Tongue (tissue), 1 donor: ENCODE measurements at regions not wholly inside any gene's neighbourhood (a gene's known extent, or its start where the extent isn't known, plus 50 kb on each side); places are given as distances from the start of the nearest gene placed in this dataset.

ENCODE experiments used
- DNase-seq: peaks from one replicate; pipeline ENCODE4 v3.0.0-alpha.2; 2015

GRCh38 chr5:3142261-3143027 is 391.0 kb upstream of the IRX2 start:
- DNase-seq = no peak

- no peak for DNase-seq
These were observed 388.6 kb upstream of the IRX2 start for GRCh38 chr5:3140117-3140516.

DNA sequence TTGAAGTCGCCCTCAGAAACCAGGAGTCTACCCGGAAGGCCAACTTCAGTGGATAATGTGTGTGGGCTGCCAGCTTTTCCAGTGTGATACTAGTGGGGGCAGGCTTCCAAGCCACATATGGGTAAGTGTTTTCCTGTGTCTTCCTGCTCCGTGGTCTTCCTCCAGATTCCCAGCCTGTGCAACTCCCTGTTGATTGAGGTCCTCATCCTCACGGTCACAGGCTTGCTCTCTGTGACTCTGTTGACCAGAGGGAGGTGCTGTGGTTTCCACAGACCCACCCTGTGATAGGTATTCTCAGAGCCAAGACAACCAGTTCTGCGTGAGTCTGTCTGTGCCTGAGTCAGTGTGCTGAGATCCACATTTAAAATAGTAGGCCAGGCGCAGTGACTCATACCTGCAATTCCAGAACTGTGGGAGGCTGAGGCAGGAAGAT is 388.0 kb upstream of the IRX2 start:
- DNase-seq = no peak

- no peak for DNase-seq
These were observed 379.7 kb upstream of the IRX2 start for GRCh38 chr5:3131161-3131560.

- DNase-seq = no peak
These were observed 377.8 kb upstream of the IRX2 start for GRCh38 chr5:3129252-3129651.

DNA sequence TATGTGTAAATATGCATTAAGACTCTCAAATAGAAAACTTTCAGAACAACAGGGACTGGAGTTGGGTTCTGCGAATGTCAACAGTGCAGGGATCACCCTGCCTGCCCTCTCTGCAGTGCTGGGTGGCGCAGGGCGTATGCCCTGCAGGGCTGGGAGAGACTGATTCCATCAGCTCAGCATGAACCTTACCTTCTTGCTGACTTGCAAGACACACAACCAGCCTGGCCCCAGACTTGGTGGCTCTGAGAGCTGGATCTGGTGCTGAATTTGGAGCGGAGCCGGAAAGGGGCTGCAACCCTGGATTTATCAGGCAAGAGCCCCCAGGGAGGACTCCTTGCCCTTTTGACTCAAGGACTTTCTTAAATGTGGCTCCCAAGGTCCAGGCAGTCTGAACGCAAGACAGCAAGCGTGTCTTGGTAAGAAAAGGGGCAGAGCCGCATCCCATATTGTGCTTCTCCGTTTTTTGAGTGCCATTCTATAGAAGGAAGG is 376.0 kb upstream of the IRX2 start:
- DNase-seq = no peak

- no peak for DNase-seq
These were observed 375.2 kb upstream of the IRX2 start for GRCh38 chr5:3126639-3127038.

DNA sequence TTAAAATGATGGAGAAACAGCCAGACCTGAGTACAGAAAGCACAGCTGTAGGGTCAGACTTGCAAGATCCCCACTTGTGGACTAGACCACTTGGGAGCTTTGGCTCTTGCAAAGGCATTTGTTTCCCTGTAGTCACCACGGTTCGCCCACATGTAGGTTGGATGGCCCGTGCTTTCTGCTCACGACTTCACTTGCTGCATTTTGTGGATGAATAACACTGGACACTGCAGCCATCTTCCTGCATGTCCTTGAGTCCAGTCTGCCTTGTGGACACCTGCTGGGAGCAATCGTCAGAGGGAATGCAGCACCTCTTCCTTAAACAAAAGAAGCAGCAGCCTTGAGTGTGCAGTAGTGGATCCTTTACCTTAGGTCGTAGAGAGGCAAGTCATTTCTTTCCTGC is 372.9 kb upstream of the IRX2 start:
- DNase-seq = no peak

- DNase-seq = no peak
These were observed 372.3 kb upstream of the IRX2 start for GRCh38 chr5:3123763-3124157.

DNA sequence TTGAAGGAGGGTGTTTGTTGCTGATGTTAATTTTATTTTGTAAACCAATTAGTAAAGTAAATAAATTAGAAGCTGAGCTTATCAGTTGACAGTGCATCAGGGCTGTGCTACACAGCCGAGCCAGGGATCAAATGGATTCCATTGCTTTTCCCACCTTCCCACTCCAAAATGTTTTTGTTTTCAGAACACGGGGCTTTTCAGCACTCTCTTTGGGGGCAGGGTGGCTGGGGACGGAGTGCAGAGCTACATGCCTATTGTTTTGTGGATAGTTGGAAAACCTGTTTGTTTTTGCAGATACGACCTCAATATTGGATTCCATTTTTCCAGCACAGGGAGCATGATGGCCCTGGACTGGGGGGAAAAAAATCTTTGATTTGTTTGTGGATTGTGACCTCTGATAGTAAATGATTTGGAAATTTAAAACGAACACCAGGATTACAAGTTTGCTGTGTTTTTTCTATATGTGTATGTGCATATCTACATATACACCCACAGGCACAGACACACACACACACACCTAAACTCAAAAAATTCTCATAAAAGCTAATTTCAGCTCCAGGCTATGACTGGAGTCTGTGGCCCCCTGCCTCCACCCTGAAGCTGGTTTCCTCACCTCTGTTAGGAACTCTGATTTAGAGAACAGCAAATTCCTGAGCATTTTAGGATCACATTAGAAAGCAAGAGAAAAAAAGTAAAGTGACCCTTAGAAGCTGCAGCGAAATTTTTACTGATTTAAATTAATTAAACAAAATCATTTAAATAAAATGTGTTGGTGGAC is 371.7 kb upstream of the IRX2 start:
- DNase-seq = no peak

DNA sequence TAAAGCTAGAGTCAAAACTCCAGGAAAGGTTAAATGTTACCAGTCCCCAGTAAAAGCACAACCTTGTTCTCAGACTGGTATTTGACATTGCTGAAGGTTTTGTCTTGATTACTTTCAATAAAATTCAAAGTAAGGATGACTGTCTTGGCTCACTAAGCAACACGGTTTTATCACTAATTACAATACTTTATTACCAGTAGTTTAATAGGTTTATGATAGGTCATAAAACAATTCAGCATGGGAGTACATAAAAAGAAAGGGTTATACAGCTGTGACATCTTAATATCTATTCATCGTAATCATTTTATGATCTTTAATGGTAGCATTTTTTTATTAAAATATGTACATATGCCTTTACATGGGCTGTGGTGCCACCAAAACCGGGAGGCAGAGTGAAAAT is 370.7 kb upstream of the IRX2 start:
- DNase-seq = no peak

DNA sequence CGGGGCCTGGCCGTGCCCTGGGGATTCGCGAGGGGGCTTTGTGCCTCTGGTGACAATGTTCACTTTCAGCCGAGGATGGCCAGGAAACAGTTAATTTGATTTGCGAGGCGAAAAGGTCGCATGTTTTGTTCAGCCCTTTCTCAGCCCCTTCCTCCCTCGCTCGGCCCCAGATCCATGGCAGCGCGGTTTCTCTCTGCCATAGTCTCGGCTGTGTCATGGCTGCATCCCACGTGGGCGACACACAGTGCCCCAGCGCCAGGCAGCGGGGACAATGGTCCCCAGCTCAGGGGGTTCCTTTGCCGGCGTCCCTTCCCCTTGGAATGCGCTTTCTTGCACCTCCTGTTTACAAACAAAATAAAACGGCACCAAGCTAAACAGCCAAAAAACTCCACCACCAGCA is 370.3 kb upstream of the IRX2 start:
- no peak for DNase-seq

GRCh38 chr5:3120028-3120427 is 368.6 kb upstream of the IRX2 start:
- peak; percentile 24 for DNase-seq

GRCh38 chr5:3119435-3119834 is 368.0 kb upstream of the IRX2 start:
- no peak for DNase-seq

- DNase-seq = no peak
These were observed 366.9 kb upstream of the IRX2 start for GRCh38 chr5:3118340-3118739.

GRCh38 chr5:3116366-3116765 is 364.9 kb upstream of the IRX2 start:
- no peak for DNase-seq

DNA sequence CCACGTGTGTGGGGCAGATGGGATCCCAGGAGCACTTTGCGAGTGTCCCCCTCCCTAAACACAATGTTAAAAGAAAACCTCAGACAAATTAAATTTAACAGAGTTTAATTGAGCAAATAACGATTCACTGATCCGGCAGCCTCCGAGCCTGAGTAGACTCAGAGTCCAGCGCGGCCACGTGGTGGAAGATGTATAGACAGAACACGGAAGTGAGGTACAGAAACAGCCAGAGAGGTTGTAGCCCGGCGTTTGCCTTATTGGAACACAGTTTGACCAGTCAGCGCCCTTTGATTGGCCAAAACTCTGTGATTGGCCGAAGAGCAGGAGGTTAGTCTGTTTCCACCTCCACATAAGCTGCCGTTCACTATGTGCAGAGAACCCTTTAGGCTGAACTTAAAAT is 363.0 kb upstream of the IRX2 start:
- no peak for DNase-seq

GRCh38 chr5:3110371-3110770 is 358.9 kb upstream of the IRX2 start:
- DNase-seq = no peak

DNA sequence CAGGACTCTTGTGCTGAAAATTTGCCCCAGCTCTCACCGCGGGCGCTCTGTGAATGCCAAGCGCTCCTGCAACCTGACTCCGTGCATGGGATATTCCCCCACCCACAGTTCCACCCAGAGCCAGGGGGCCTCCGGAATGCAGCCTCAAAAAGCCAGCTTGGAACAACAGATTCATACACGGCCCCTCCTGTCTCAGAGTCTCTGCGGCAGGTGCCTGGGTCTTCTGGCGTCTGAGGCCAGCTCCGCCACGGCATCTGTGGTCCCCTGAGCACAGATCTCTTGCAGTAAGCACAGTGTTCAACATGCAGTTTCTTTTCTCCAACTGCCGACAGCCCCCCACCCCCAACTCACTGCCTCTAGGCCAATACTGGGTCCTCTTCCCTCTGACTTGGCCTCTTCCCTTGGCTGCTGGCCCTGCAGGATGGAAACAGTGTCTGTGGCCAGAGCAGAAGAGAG is 355.7 kb upstream of the IRX2 start:
- peak; percentile 81 for DNase-seq

DNA sequence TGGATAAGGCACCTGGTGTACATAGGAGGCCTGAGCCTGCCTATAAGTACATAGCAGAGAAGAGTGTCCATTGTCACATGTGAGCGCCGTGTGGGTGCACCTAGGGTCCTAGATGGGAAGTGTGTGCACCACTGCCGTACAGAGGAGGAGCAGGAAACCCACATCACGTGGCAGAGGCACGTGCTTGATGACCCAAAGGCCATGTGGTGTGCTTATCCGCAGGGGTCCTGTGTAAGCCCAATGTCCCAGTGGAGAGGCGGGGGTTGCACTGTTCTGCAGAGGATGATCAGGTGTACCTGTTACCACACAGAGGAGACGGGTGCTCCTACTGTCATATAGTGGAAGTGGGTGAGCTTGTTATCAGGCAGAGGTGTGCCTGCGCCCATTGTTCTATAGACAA is 354.1 kb upstream of the IRX2 start:
- DNase-seq = no peak

DNA sequence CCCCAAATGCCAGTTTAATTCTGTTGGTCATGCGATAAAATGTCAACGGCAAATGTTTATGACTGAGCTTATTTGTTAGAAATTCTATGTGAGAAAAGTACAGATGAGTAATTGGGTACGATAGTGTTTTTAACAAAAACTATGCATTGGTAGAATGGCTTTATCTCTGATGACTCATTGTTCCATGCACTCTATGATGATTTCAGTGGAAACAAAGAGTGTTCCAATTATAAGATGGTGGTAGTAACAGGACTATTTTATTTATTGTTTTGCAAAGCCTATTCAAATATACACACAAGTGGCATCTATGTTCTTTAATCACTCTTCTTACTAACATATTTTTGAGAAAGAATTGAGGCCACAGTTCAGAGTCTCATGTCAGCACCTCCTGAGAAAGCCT is 353.7 kb upstream of the IRX2 start:
- no peak for DNase-seq

- no peak for DNase-seq
These were observed 353.1 kb upstream of the IRX2 start for GRCh38 chr5:3104429-3105060.

DNA sequence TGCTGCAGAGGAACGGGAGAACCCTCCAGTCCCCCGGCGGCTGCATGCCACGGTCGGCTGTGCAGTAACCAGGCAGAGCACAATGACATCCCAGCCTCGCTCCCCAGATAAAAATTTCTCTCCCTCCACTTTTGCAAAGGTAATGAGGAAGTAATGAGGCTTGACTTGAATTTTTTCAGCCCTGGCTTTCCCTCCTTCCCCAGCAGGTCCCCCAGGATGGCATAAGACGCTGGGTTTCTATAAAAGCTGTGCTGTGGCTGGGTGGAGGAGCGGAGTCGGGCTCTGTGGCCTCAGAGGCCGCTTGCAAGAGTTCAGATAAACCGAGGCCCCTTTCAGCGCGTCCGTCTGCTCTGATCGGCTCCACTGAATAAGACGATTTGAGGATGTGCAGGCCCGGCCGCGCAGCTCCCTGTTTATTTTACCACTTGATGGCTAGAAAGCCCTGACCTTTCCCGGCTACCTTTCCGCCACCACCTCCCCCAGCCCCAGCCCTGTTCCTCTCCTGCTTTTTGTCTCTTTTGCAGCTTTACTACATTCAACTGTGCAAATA is 351.9 kb upstream of the IRX2 start:
- DNase-seq = no peak
